Thyroid gland (tissue), 4 donors: ENCODE measurements at regions not wholly inside any gene's neighbourhood (a gene's known extent, or its start where the extent isn't known, plus 50 kb on each side); places are given as distances from the start of the nearest gene placed in this dataset.

Source experiments
- POLR2A ChIP-seq, 2 donors: fragments of 450-650 bp; IDR thresholded peaks; one replicate each; pipeline ENCODE4 v1.6.1; 2017; ENCODE audit warnings: antibody characterized with exemption in 2 of 2, mild to moderate bottlenecking in 2 of 2, moderate library complexity in 1 of 2
- TF ChIP-seq, protein P1 (sequence below), 6 experiments: fragments of 200-600 bp in 3 of 6; fragments of 450-650 bp in 3 of 6; sonication (generic) in 3 of 6; IDR thresholded peaks; one replicate each; pipeline ENCODE4 v1.5.1; 2016 to 2019; ENCODE audit warnings: antibody characterized with exemption in 6 of 6, mild to moderate bottlenecking in 2 of 6, inconsistent platforms in 1 of 6, moderate library complexity in 1 of 6

DNA sequence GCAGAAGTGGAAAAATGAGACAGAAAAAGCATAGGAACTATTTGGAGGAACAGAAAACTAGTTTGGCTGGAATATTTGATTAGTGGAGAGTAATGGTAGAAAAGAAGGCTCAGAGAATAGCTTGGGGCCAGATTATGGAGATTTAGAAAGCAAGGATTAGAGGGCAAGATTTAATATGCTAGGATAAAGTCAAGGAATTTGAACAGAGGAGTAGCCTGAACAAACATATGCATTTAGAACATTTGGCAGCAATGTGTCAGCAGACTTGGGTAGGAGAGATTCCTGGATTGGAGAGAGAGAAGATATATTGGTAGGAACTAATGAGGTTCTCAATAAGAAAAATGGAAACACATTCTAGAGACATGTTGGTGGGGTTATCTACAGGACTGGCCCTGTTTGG, 229.2 kb upstream of the PKP2 start:
- TF ChIP-seq, protein P1, sequence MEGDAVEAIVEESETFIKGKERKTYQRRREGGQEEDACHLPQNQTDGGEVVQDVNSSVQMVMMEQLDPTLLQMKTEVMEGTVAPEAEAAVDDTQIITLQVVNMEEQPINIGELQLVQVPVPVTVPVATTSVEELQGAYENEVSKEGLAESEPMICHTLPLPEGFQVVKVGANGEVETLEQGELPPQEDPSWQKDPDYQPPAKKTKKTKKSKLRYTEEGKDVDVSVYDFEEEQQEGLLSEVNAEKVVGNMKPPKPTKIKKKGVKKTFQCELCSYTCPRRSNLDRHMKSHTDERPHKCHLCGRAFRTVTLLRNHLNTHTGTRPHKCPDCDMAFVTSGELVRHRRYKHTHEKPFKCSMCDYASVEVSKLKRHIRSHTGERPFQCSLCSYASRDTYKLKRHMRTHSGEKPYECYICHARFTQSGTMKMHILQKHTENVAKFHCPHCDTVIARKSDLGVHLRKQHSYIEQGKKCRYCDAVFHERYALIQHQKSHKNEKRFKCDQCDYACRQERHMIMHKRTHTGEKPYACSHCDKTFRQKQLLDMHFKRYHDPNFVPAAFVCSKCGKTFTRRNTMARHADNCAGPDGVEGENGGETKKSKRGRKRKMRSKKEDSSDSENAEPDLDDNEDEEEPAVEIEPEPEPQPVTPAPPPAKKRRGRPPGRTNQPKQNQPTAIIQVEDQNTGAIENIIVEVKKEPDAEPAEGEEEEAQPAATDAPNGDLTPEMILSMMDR (IDR thresholded peaks at IDR 0.05) = no peak
- no peak for TF ChIP-seq POLR2A (IDR thresholded peaks at IDR 0.05)
